ENCODE measurements at regions not wholly inside any gene's neighbourhood (a gene's known extent, or its start where the extent isn't known, plus 50 kb on each side); places are given as distances from the start of the nearest gene placed in this dataset.

DNA sequence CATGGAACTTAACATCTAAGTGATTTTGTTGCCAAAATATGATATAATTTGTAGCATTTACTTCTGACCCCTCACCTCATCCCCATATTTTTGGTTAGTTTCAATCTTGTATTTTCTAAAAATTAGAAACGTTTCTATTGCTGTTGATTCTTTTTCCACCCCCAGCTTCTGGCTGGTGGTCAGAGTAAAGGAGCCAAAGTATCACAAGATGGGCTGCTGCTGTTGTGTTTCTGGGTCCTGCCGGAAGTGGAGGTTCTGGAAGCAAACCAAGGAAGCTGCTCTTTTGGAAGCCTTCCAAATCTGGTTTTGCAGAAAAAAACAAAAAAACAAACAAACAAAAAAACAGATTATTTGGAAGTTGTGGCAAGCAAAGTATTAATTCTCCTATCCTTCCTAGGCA is 221.1 kb upstream of the P2RY1 start:
- Histone ChIP-seq H3K27ac (ENCODE audit: low read depth, low read length) (no peak overlapping the region), H3K4me1 (ENCODE audit: control insufficient read depth, insufficient read depth, low read length) (peaks cover 6% of the 10 kb centered on the region), H3K9ac (ENCODE audit: extremely low read depth, low read length, poor library complexity, severe bottlenecking) (no peak overlapping the region), H3K27me3 (ENCODE audit: control insufficient read depth, insufficient read depth, low read length, poor library complexity, severe bottlenecking) (no peaks in the 10 kb centered on the region), H3K9me3 (ENCODE audit: control insufficient read depth, low read length) (no peaks in the 10 kb centered on the region), H3K4me3 (ENCODE audit: low read length) (no peak overlapping the region), H3K36me3 (ENCODE audit: control insufficient read depth, insufficient read depth, low read length) (no peaks in the 10 kb centered on the region)
- no peaks in the 10 kb centered on the region for H3K27me3 Mint-ChIP-seq (ENCODE audit: insufficient read depth)
- DNase-seq, result no peak
- no peaks in the 10 kb centered on the region for H3K36me3 Mint-ChIP-seq (ENCODE audit: low read depth)
- H3K4me1 Mint-ChIP-seq, result peaks cover 4% of the 10 kb centered on the region
- TF ChIP-seq, protein P1, sequence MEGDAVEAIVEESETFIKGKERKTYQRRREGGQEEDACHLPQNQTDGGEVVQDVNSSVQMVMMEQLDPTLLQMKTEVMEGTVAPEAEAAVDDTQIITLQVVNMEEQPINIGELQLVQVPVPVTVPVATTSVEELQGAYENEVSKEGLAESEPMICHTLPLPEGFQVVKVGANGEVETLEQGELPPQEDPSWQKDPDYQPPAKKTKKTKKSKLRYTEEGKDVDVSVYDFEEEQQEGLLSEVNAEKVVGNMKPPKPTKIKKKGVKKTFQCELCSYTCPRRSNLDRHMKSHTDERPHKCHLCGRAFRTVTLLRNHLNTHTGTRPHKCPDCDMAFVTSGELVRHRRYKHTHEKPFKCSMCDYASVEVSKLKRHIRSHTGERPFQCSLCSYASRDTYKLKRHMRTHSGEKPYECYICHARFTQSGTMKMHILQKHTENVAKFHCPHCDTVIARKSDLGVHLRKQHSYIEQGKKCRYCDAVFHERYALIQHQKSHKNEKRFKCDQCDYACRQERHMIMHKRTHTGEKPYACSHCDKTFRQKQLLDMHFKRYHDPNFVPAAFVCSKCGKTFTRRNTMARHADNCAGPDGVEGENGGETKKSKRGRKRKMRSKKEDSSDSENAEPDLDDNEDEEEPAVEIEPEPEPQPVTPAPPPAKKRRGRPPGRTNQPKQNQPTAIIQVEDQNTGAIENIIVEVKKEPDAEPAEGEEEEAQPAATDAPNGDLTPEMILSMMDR (conservative IDR thresholded peaks at IDR 0.05), result no peak
- H3K27ac Mint-ChIP-seq, result no peak overlapping the region
- 86% methylated on average over 2 of the region's 2 CpGs; no CpG with 5 or more reads in 1 of the 2 experiments for WGBS, 2 experiments (ENCODE audit: insufficient coverage in 1 of 2, insufficient read length in 1 of 2)
- H3K9me3 Mint-ChIP-seq, result no peaks in the 10 kb centered on the region
- no peak overlapping the region for H3K4me3 Mint-ChIP-seq

DNA sequence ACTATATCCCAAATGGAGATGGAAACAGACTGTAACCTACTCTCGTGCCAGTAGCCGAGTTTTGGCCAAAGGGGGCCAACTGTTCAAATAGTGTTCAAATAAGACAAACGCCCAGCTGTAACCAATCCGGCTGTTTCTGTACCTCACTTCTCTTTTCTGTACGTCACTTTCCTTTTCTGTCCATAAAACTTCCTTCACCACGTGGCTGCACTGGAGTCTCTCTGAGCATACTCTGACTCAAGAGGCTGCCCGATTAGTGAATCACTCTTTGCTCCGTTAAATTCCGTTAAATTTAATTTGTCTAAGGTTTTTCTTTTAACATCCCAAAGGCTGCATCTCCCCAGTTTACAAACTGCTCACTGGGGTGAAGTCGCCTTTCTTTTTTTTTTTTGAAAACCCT is 219.2 kb upstream of the P2RY1 start:
- Mint-ChIP-seq H3K4me1 (peaks cover 4% of the 10 kb centered on the region), H3K36me3 (ENCODE audit: low read depth) (no peaks in the 10 kb centered on the region), H3K27me3 (ENCODE audit: insufficient read depth) (peaks cover 2% of the 10 kb centered on the region), H3K9me3 (no peaks in the 10 kb centered on the region), H3K4me3 (no peak overlapping the region), H3K27ac (no peak overlapping the region)
- Histone ChIP-seq H3K27ac (ENCODE audit: low read depth, low read length) (no peak overlapping the region), H3K9me3 (ENCODE audit: control insufficient read depth, low read length) (no peaks in the 10 kb centered on the region), H3K4me1 (ENCODE audit: control insufficient read depth, insufficient read depth, low read length) (peaks cover 6% of the 10 kb centered on the region), H3K36me3 (ENCODE audit: control insufficient read depth, insufficient read depth, low read length) (no peaks in the 10 kb centered on the region), H3K27me3 (ENCODE audit: control insufficient read depth, insufficient read depth, low read length, poor library complexity, severe bottlenecking) (no peaks in the 10 kb centered on the region), H3K9ac (ENCODE audit: extremely low read depth, low read length, poor library complexity, severe bottlenecking) (no peak overlapping the region), H3K4me3 (ENCODE audit: low read length) (no peak overlapping the region)
- no peak for DNase-seq
- TF ChIP-seq, protein P1 (conservative IDR thresholded peaks at IDR 0.05), result no peak
- 89% methylated on average over 9 to 10 of the region's 10 CpGs for WGBS, 2 experiments (ENCODE audit: insufficient coverage in 1 of 2, insufficient read length in 1 of 2)

DNA sequence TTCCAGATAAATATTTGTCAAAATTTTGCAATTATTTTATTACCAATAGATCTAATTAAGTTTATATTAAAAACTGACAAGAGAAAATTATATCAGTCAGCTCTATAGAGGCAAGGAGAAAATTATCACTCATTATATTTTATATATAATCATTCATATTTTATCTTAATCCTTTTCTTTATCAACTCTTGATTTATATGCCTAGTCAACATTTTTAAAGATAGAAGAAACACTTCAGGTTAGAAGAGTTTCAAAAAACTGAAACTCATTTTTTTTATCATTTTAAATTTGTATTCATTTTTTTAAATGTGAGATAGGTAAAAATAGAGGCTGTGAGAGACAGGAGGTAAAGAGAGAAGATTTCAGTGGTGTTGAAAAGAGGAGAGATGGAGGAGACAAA is 217.3 kb upstream of the P2RY1 start:
- H3K4me3 ChIP-seq (ENCODE audit: low read length), result no peak overlapping the region
- H3K9me3 ChIP-seq (ENCODE audit: control insufficient read depth, low read length), result no peaks in the 10 kb centered on the region
- no peaks in the 10 kb centered on the region for H3K36me3 Mint-ChIP-seq (ENCODE audit: low read depth)
- no peaks in the 10 kb centered on the region for H3K27me3 ChIP-seq (ENCODE audit: control insufficient read depth, insufficient read depth, low read length, poor library complexity, severe bottlenecking)
- no peak overlapping the region for H3K9ac ChIP-seq (ENCODE audit: extremely low read depth, low read length, poor library complexity, severe bottlenecking)
- no peaks in the 10 kb centered on the region for H3K36me3 ChIP-seq (ENCODE audit: control insufficient read depth, insufficient read depth, low read length)
- H3K27ac Mint-ChIP-seq, result no peak overlapping the region
- no peak overlapping the region for H3K4me3 Mint-ChIP-seq
- TF ChIP-seq, protein P1 (conservative IDR thresholded peaks at IDR 0.05), result no peak
- DNase-seq, result no peak
- H3K9me3 Mint-ChIP-seq, result no peaks in the 10 kb centered on the region
- H3K27ac ChIP-seq (ENCODE audit: low read depth, low read length), result no peak overlapping the region
- H3K4me1 Mint-ChIP-seq, result peaks cover 18% of the 10 kb centered on the region
- H3K4me1 ChIP-seq (ENCODE audit: control insufficient read depth, insufficient read depth, low read length), result peaks cover 6% of the 10 kb centered on the region
- peaks cover 2% of the 10 kb centered on the region for H3K27me3 Mint-ChIP-seq (ENCODE audit: insufficient read depth)

Data from endodermal cell (in vitro differentiated cells).